HG02798 (cell line): ENCODE measurements at regions not wholly inside any gene's neighbourhood (a gene's known extent, or its start where the extent isn't known, plus 50 kb on each side); places are given as distances from the start of the nearest gene placed in this dataset.
A peak's percentile ranks its signal among the peaks of the same experiment; 100 is the strongest.

Experiments
- ATAC-seq: cut with Tn5 transposase; IDR thresholded peaks from one replicate; pipeline ENCODE4 v1.9.1; 2021; ENCODE audit warnings: mild to moderate bottlenecking; ENCODE audit not compliant: unreplicated experiment, poor library complexity

GRCh38 chr16:14362774-14363371 lies 267.2 kb downstream of the PARN start:
- ATAC-seq: no peak

GRCh38 chr16:14360326-14361037 lies 269.6 kb downstream of the PARN start:
- ATAC-seq: no peak

- ATAC-seq: no peak
These were observed 271.3 kb downstream of the PARN start for GRCh38 chr16:14358697-14359305.

- no peak for ATAC-seq
These were observed 272.7 kb downstream of the PARN start for GRCh38 chr16:14357328-14357727.

- ATAC-seq: no peak
These were observed 274.0 kb downstream of the PARN start for GRCh38 chr16:14356064-14356463.

GRCh38 chr16:14354561-14355351 lies 275.3 kb downstream of the PARN start:
- ATAC-seq: peak; percentile 90

- no peak for ATAC-seq
These were observed 276.7 kb downstream of the PARN start for GRCh38 chr16:14353340-14353739.

GRCh38 chr16:14351647-14352046 lies 278.4 kb downstream of the PARN start:
- ATAC-seq: no peak

GRCh38 chr16:14350626-14351025 lies 279.4 kb downstream of the PARN start:
- no peak for ATAC-seq

GRCh38 chr16:14350081-14350480 lies 279.0 kb downstream of the MRTFB start:
- no peak for ATAC-seq

GRCh38 chr16:14347706-14348105 lies 276.6 kb downstream of the MRTFB start:
- ATAC-seq: no peak

GRCh38 chr16:14346278-14347142 lies 275.4 kb downstream of the MRTFB start:
- ATAC-seq: no peak

GRCh38 chr16:14345512-14346115 lies 274.5 kb downstream of the MRTFB start:
- ATAC-seq: no peak

GRCh38 chr16:14344945-14345344 lies 273.8 kb downstream of the MRTFB start:
- no peak for ATAC-seq

- ATAC-seq: no peak
These were observed 273.2 kb downstream of the MRTFB start for GRCh38 chr16:14344292-14344691.

GRCh38 chr16:14341324-14342225 lies 270.5 kb downstream of the MRTFB start:
- ATAC-seq: no peak

- no peak for ATAC-seq
These were observed 268.6 kb downstream of the MRTFB start for GRCh38 chr16:14339694-14340093.

GRCh38 chr16:14338969-14339368 lies 267.9 kb downstream of the MRTFB start:
- no peak for ATAC-seq

- ATAC-seq: no peak
These were observed 267.1 kb downstream of the MRTFB start for GRCh38 chr16:14338236-14338635.
